HL-60 (cell line): ENCODE measurements at regions not wholly inside any gene's neighbourhood (a gene's known extent, or its start where the extent isn't known, plus 50 kb on each side); places are given as distances from the start of the nearest gene placed in this dataset.

Experiments
- DNase-seq, 2 experiments: peaks; one replicate each; pipeline ENCODE4 v3.0.0-alpha.2; 2010 to 2020; ENCODE audit warnings: low read depth in 1 of 2, low spot score in 1 of 2
- H3K27ac ChIP-seq: fragments of 250-450 bp; sonication (Bioruptor Pico); replicated peaks from 2 replicates; pipeline ENCODE4 v1.5.1; 2020; ENCODE audit warnings: mild to moderate bottlenecking, moderate library complexity
- H3K27me3 ChIP-seq: fragments of 250-450 bp; sonication (Bioruptor Pico); 2 replicates; pipeline ENCODE4 v1.5.1; 2021; ENCODE audit warnings: mild to moderate bottlenecking, moderate library complexity; ENCODE audit not compliant: insufficient read depth, poor library complexity, severe bottlenecking
- H3K4me3 ChIP-seq: replicated peaks from 2 replicates; pipeline ENCODE4 v1.5.1; 2011; ENCODE audit warnings: mild to moderate bottlenecking, control low read depth, low read length; ENCODE audit not compliant: insufficient read depth
- CTCF ChIP-seq: IDR thresholded peaks from one replicate; pipeline ENCODE4 v1.5.1; 2011; ENCODE audit warnings: low read length, control low read depth, inconsistent platforms; ENCODE audit not compliant: insufficient read depth
- GABPA ChIP-seq: IDR thresholded peaks from 2 replicates; pipeline ENCODE4 v1.6.1; 2012; ENCODE audit warnings: low read depth
- POLR2AphosphoS5 ChIP-seq: IDR thresholded peaks from 2 replicates; pipeline ENCODE4 v1.6.1; 2012; ENCODE audit warnings: low read depth
- REST ChIP-seq: IDR thresholded peaks from 2 replicates; pipeline ENCODE4 v1.6.1; 2012; ENCODE audit warnings: low read depth; ENCODE audit not compliant: insufficient replicate concordance
- SPI1 ChIP-seq: IDR thresholded peaks from 2 replicates; pipeline ENCODE4 v1.6.1; 2012; ENCODE audit warnings: low read depth, mild to moderate bottlenecking, borderline replicate concordance

- DNase-seq, result no peak
- Histone ChIP-seq H3K4me3 (no peak overlapping the region), H3K27ac (no peak overlapping the region), H3K27me3 (peaks cover 6% of the 10 kb centered on the region)
- TF ChIP-seq POLR2AphosphoS5, result no peak
- no peak for TF ChIP-seq CTCF
- no peak for TF ChIP-seq SPI1
- TF ChIP-seq REST, result no peak
Observed at GRCh38 chr1:57748719-57749118, 324.9 kb upstream of the DAB1 start.

- Histone ChIP-seq H3K27ac (no peak overlapping the region), H3K4me3 (no peak overlapping the region), H3K27me3 (peaks cover 6% of the 10 kb centered on the region)
- no peak for TF ChIP-seq REST
- TF ChIP-seq GABPA, result no peak
- TF ChIP-seq SPI1, result no peak
- no peak for TF ChIP-seq POLR2AphosphoS5
- TF ChIP-seq CTCF, result no peak
- DNase-seq, result no peak
Observed at GRCh38 chr1:57747818-57748217, 324.0 kb upstream of the DAB1 start.

GRCh38 chr1:57741521-57741920 is 317.7 kb upstream of the DAB1 start:
- no peak for DNase-seq
- Histone ChIP-seq H3K27me3 (no peaks in the 10 kb centered on the region), H3K27ac (no peak overlapping the region)

More at GRCh38 chr1:57741521-57741920, 317.7 kb upstream of the DAB1 start:
- TF ChIP-seq GABPA (no peak), REST (no peak), SPI1 (no peak), POLR2AphosphoS5 (no peak), CTCF (no peak)
- H3K4me3 ChIP-seq, result no peak overlapping the region
